ENCODE measurements at regions not wholly inside any gene's neighbourhood (a gene's known extent, or its start where the extent isn't known, plus 50 kb on each side); places are given as distances from the start of the nearest gene placed in this dataset.
A peak's percentile ranks its signal among the peaks of the same experiment; 100 is the strongest.

- H4K20me1 ChIP-seq (ENCODE audit: control insufficient read depth, insufficient read depth, low read depth, low read length), result no peaks in the 10 kb centered on the region
- peaks cover 9% of the 10 kb centered on the region for H3K9me3 ChIP-seq (ENCODE audit: control insufficient read depth, insufficient read depth, low read length)
- peak overlapping the region; percentile 29 for H3K4me3 ChIP-seq (ENCODE audit: low read length)
- TF ChIP-seq CTCF (IDR thresholded peaks at IDR 0.05; ENCODE audit: low read depth, low read length, poor library complexity, severe bottlenecking), result no peak
- TF ChIP-seq EZH2phosphoT487 (IDR thresholded peaks at IDR 0.05; ENCODE audit: borderline replicate concordance, low read length), result no peak
- H3F3A ChIP-seq (ENCODE audit: control insufficient read depth, insufficient read depth), result 0 out of 2 replicates have a peak, but pooled peaks cover 8% of the 10 kb centered on the region
- H3K27ac ChIP-seq (ENCODE audit: low read depth, low read length), result peak overlapping the region; percentile 51
- no peaks in the 10 kb centered on the region for H3K36me3 ChIP-seq (ENCODE audit: control insufficient read depth, low read length)
- H3K79me2 ChIP-seq (ENCODE audit: control insufficient read depth, low read length), result no peaks in the 10 kb centered on the region
- no peaks in the 10 kb centered on the region for H3K9me2 ChIP-seq (replicated peaks; ENCODE audit: control insufficient read depth, low read length)
- peaks cover 66% of the 10 kb centered on the region for H3K4me1 ChIP-seq (ENCODE audit: control insufficient read depth, low read length)
- no peaks in the 10 kb centered on the region for H3K27me3 ChIP-seq (ENCODE audit: control insufficient read depth, low read length)
- H3K4me2 ChIP-seq (ENCODE audit: low read length), result peak overlapping the region; percentile 52
These were observed 154.8 kb upstream of the ID2 start for GRCh38 chr2:8527031-8527430.

GRCh38 chr2:8527676-8528075 is 154.2 kb upstream of the ID2 start:
- H3F3A ChIP-seq (ENCODE audit: control insufficient read depth, insufficient read depth), result 0 out of 2 replicates have a peak, but pooled peaks cover 8% of the 10 kb centered on the region
- no peaks in the 10 kb centered on the region for H3K79me2 ChIP-seq (ENCODE audit: control insufficient read depth, low read length)
- H3K9me2 ChIP-seq (replicated peaks; ENCODE audit: control insufficient read depth, low read length), result no peaks in the 10 kb centered on the region
- H3K4me3 ChIP-seq (ENCODE audit: low read length), result no peak overlapping the region
- H3K4me1 ChIP-seq (ENCODE audit: control insufficient read depth, low read length), result peaks cover 59% of the 10 kb centered on the region
- no peaks in the 10 kb centered on the region for H4K20me1 ChIP-seq (ENCODE audit: control insufficient read depth, insufficient read depth, low read depth, low read length)
- 0 out of 2 replicates have a peak overlapping the region, but pooled peaks have one; percentile 51 for H3K27ac ChIP-seq (ENCODE audit: low read depth, low read length)
- peak overlapping the region; percentile 52; the same call in 1 of the 2 replicates for H3K4me2 ChIP-seq (ENCODE audit: low read length)
- no peaks in the 10 kb centered on the region for H3K27me3 ChIP-seq (ENCODE audit: control insufficient read depth, low read length)
- TF ChIP-seq CTCF (IDR thresholded peaks at IDR 0.05; ENCODE audit: low read depth, low read length, poor library complexity, severe bottlenecking) (no peak), EZH2phosphoT487 (IDR thresholded peaks at IDR 0.05; ENCODE audit: borderline replicate concordance, low read length) (no peak)
- H3K9me3 ChIP-seq (ENCODE audit: control insufficient read depth, insufficient read depth, low read length), result peaks cover 12% of the 10 kb centered on the region
- H3K36me3 ChIP-seq (ENCODE audit: control insufficient read depth, low read length), result no peaks in the 10 kb centered on the region

GRCh38 chr2:8528863-8529262 is 153.0 kb upstream of the ID2 start:
- no peak for TF ChIP-seq CTCF (IDR thresholded peaks at IDR 0.05; ENCODE audit: low read depth, low read length, poor library complexity, severe bottlenecking)
- TF ChIP-seq EZH2phosphoT487 (IDR thresholded peaks at IDR 0.05; ENCODE audit: borderline replicate concordance, low read length), result no peak
- Histone ChIP-seq H3K4me3 (ENCODE audit: low read length) (no peak overlapping the region), H3K4me2 (ENCODE audit: low read length) (no peak overlapping the region), H4K20me1 (ENCODE audit: control insufficient read depth, insufficient read depth, low read depth, low read length) (no peaks in the 10 kb centered on the region), H3K4me1 (ENCODE audit: control insufficient read depth, low read length) (peaks cover 48% of the 10 kb centered on the region), H3K27me3 (ENCODE audit: control insufficient read depth, low read length) (no peaks in the 10 kb centered on the region), H3K9me3 (ENCODE audit: control insufficient read depth, insufficient read depth, low read length) (peaks cover 12% of the 10 kb centered on the region), H3K79me2 (ENCODE audit: control insufficient read depth, low read length) (no peaks in the 10 kb centered on the region), H3K36me3 (ENCODE audit: control insufficient read depth, low read length) (no peaks in the 10 kb centered on the region), H3K27ac (ENCODE audit: low read depth, low read length) (no peak overlapping the region), H3K9me2 (replicated peaks; ENCODE audit: control insufficient read depth, low read length) (no peaks in the 10 kb centered on the region), H3F3A (ENCODE audit: control insufficient read depth, insufficient read depth) (0 out of 2 replicates have a peak, but pooled peaks cover 8% of the 10 kb centered on the region)

Measured in DOHH2 (cell line).